SK-N-SH treated with all-trans-retinoic acid at 6 μM for 48 hours (cell line): ENCODE measurements at regions not wholly inside any gene's neighbourhood (a gene's known extent, or its start where the extent isn't known, plus 50 kb on each side); places are given as distances from the start of the nearest gene placed in this dataset.

Source experiments
- ATAC-seq: fragments of 200-7000 bp; cut with Tn5 transposase; 3 replicates; pipeline ENCODE4 v1.9.1; 2020; ENCODE audit warnings: mild to moderate bottlenecking, moderate library complexity
- ARNTL ChIP-seq: fragments of 450-650 bp; formaldehyde crosslinking; IDR thresholded peaks from 2 replicates; pipeline ENCODE4 v1.5.0; 2020; ENCODE audit warnings: low read depth, mild to moderate bottlenecking, moderate library complexity, borderline replicate concordance
- BACH2 ChIP-seq: fragments of 250-450 bp; sonication (Bioruptor Pico); IDR thresholded peaks from 2 replicates; pipeline ENCODE4 v1.9.0; 2021; ENCODE audit warnings: mild to moderate bottlenecking, borderline replicate concordance
- CSDC2 ChIP-seq: fragments of 250-450 bp; sonication (Bioruptor Pico); IDR thresholded peaks from 2 replicates; pipeline ENCODE4 v1.5.0; 2020; ENCODE audit warnings: mild to moderate bottlenecking, moderate library complexity
- CSRNP3 ChIP-seq: fragments of 250-450 bp; sonication (Bioruptor Pico); IDR thresholded peaks from 2 replicates; pipeline ENCODE4 v1.5.1; 2021; ENCODE audit warnings: mild to moderate bottlenecking, moderate library complexity
- ESRRG ChIP-seq: fragments of 250-450 bp; sonication (Bioruptor Pico); IDR thresholded peaks from 2 replicates; pipeline ENCODE4 v1.6.1; 2021; ENCODE audit warnings: mild to moderate bottlenecking
- ISL1 ChIP-seq: fragments of 250-450 bp; sonication (Bioruptor Pico); IDR thresholded peaks from 2 replicates; pipeline ENCODE4 v2.1.2; 2022; ENCODE audit warnings: mild to moderate bottlenecking, moderate library complexity
- OSR1 ChIP-seq: fragments of 250-450 bp; sonication (Bioruptor Pico); IDR thresholded peaks from 2 replicates; pipeline ENCODE4 v1.8.0; 2022; ENCODE audit warnings: moderate library complexity, mild to moderate bottlenecking, inconsistent platforms
- POU6F1 ChIP-seq: fragments of 250-450 bp; sonication (Bioruptor Pico); IDR thresholded peaks from 2 replicates; pipeline ENCODE4 v1.8.0; 2021; ENCODE audit warnings: low read depth, mild to moderate bottlenecking, moderate library complexity, borderline replicate concordance
- PPARA ChIP-seq: fragments of 250-450 bp; sonication (Bioruptor Pico); IDR thresholded peaks from 2 replicates; pipeline ENCODE4 v1.5.0; 2020; ENCODE audit warnings: mild to moderate bottlenecking, borderline replicate concordance
- RARB ChIP-seq: fragments of 250-450 bp; sonication (Bioruptor Pico); IDR thresholded peaks from 2 replicates; pipeline ENCODE4 v1.8.0; 2021; ENCODE audit warnings: mild to moderate bottlenecking, moderate library complexity
- TCF4 ChIP-seq: fragments of 250-450 bp; sonication (Bioruptor Pico); IDR thresholded peaks from 2 replicates; pipeline ENCODE4 v1.8.0; 2021; ENCODE audit warnings: mild to moderate bottlenecking, moderate library complexity, borderline replicate concordance
- TOX ChIP-seq: fragments of 250-450 bp; sonication (Bioruptor Pico); IDR thresholded peaks from 2 replicates; pipeline ENCODE4 v1.8.0; 2021; ENCODE audit warnings: mild to moderate bottlenecking, moderate library complexity, borderline replicate concordance
- ZC3H10 ChIP-seq: fragments of 250-450 bp; sonication (Bioruptor Pico); IDR thresholded peaks from 2 replicates; pipeline ENCODE4 v1.5.1; 2021; ENCODE audit warnings: mild to moderate bottlenecking, moderate library complexity
- ZFP3 ChIP-seq: fragments of 250-450 bp; sonication (Bioruptor Pico); IDR thresholded peaks from 2 replicates; pipeline ENCODE4 v1.5.0; 2020; ENCODE audit warnings: mild to moderate bottlenecking, moderate library complexity
- ZNF70 ChIP-seq: fragments of 450-650 bp; formaldehyde crosslinking; IDR thresholded peaks from 2 replicates; pipeline ENCODE4 v1.5.0; 2020; ENCODE audit warnings: mild to moderate bottlenecking, moderate library complexity
- ZNF8 ChIP-seq: fragments of 450-650 bp; formaldehyde crosslinking; IDR thresholded peaks from 2 replicates; pipeline ENCODE4 v1.5.0; 2020; ENCODE audit warnings: mild to moderate bottlenecking, moderate library complexity
- TF ChIP-seq, protein P1 (sequence below): fragments of 250-450 bp; sonication (Bioruptor Pico); IDR thresholded peaks from 2 replicates; pipeline ENCODE4 v1.5.1; 2020; ENCODE audit warnings: low read depth, mild to moderate bottlenecking, moderate library complexity
- TF ChIP-seq, protein P2 (sequence below): fragments of 250-450 bp; sonication (Bioruptor Pico); IDR thresholded peaks from 2 replicates; pipeline ENCODE4 v1.5.0; 2020; ENCODE audit warnings: mild to moderate bottlenecking, moderate library complexity

- TF ChIP-seq CSRNP3 (no peak), PPARA (CRISPR knock-in tag) (no peak), RARB (CRISPR knock-in tag) (no peak), TOX (CRISPR knock-in tag) (no peak), TCF4 (no peak), BACH2 (CRISPR knock-in tag) (no peak), ARNTL (CRISPR knock-in tag) (no peak), ZNF8 (CRISPR knock-in tag) (no peak)
- TF ChIP-seq, all 23 proteins: peak for 0
These were observed 474.7 kb downstream of the NKX6-1 start (continued) for GRCh38 chr4:84024405-84024804.

DNA sequence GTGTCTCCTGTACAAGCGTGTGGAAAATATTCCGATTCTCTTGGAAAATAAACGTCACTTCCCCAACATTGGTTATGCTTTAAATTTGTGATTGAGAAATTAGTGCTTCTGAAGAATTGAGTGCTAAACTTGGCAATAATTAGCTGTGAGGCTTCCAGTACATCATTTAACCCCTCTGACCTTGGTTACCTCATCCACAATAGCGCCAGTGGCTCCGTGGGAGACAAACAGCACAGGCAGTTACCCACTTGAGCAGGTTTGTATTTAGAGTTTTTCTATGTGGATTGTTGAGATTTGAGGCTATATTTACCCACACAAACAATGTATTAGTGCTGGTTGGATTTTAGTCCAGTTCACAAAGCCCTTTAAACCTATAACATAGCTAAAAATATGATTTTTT is 476.5 kb downstream of the NKX6-1 start:
- no peak for ATAC-seq

GRCh38 chr4:84019626-84020025 is 479.5 kb downstream of the NKX6-1 start:
- no peak for ATAC-seq
- TF ChIP-seq RARB (CRISPR knock-in tag) (no peak), POU6F1 (CRISPR knock-in tag) (no peak)
- TF ChIP-seq, protein P1, sequence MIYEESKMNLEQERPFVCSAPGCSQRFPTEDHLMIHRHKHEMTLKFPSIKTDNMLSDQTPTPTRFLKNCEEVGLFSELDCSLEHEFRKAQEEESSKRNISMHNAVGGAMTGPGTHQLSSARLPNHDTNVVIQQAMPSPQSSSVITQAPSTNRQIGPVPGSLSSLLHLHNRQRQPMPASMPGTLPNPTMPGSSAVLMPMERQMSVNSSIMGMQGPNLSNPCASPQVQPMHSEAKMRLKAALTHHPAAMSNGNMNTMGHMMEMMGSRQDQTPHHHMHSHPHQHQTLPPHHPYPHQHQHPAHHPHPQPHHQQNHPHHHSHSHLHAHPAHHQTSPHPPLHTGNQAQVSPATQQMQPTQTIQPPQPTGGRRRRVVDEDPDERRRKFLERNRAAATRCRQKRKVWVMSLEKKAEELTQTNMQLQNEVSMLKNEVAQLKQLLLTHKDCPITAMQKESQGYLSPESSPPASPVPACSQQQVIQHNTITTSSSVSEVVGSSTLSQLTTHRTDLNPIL: no peak

More for the DNA sequence above, 476.5 kb downstream of the NKX6-1 start:
- TF ChIP-seq, protein P2, sequence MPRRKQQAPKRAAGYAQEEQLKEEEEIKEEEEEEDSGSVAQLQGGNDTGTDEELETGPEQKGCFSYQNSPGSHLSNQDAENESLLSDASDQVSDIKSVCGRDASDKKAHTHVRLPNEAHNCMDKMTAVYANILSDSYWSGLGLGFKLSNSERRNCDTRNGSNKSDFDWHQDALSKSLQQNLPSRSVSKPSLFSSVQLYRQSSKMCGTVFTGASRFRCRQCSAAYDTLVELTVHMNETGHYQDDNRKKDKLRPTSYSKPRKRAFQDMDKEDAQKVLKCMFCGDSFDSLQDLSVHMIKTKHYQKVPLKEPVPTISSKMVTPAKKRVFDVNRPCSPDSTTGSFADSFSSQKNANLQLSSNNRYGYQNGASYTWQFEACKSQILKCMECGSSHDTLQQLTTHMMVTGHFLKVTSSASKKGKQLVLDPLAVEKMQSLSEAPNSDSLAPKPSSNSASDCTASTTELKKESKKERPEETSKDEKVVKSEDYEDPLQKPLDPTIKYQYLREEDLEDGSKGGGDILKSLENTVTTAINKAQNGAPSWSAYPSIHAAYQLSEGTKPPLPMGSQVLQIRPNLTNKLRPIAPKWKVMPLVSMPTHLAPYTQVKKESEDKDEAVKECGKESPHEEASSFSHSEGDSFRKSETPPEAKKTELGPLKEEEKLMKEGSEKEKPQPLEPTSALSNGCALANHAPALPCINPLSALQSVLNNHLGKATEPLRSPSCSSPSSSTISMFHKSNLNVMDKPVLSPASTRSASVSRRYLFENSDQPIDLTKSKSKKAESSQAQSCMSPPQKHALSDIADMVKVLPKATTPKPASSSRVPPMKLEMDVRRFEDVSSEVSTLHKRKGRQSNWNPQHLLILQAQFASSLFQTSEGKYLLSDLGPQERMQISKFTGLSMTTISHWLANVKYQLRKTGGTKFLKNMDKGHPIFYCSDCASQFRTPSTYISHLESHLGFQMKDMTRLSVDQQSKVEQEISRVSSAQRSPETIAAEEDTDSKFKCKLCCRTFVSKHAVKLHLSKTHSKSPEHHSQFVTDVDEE (CRISPR knock-in tag): no peak
- TF ChIP-seq ISL1 (CRISPR knock-in tag) (no peak), POU6F1 (CRISPR knock-in tag) (no peak), TCF4 (no peak), BACH2 (CRISPR knock-in tag) (no peak)
- TF ChIP-seq, protein P1: no peak

DNA sequence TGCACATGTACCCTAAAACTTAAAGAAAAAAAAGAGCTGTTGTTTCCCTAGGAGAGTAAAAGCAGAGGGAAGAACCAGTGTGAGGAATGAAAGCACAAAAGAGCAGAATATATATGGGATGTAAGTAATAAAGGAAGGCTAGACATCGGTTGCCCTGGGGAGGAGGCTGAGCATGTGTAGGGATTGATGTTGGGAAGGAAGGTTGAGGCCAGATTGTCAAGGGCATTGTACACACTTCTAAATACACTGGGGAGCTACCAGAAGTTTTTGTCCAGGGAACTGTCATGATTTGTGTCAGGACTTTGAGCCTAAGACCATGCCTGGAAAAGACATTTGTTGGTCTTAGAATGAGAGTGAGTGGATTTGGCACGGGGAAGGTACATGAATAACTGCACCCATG is 467.1 kb downstream of the GPAT3 start:
- no peak for ATAC-seq
- TF ChIP-seq OSR1 (CRISPR knock-in tag) (no peak), ZFP3 (no peak), TOX (CRISPR knock-in tag) (no peak), RARB (CRISPR knock-in tag) (no peak), CSDC2 (CRISPR knock-in tag) (no peak), ZC3H10 (CRISPR knock-in tag) (no peak), CSRNP3 (no peak), ISL1 (CRISPR knock-in tag) (no peak), ESRRG (CRISPR knock-in tag) (no peak), PPARA (CRISPR knock-in tag) (no peak), BACH2 (CRISPR knock-in tag) (no peak), POU6F1 (CRISPR knock-in tag) (no peak), ZNF8 (CRISPR knock-in tag) (no peak), ZNF70 (CRISPR knock-in tag) (no peak)
